ENCODE measurements at regions not wholly inside any gene's neighbourhood (a gene's known extent, or its start where the extent isn't known, plus 50 kb on each side); places are given as distances from the start of the nearest gene placed in this dataset.

GRCh38 chr4:120207021-120207420 lies 140.4 kb upstream of the MAD2L1 start:
- Histone ChIP-seq H3K9ac (ENCODE audit: extremely low read depth, insufficient read length, low read length) (no peak overlapping the region), H4K20me1 (ENCODE audit: control insufficient read depth, insufficient read depth, insufficient read length) (no peaks in the 10 kb centered on the region), H3K4me1 (ENCODE audit: insufficient read depth, low read length) (no peaks in the 10 kb centered on the region; the same call in 1 of the 2 replicates), H3K14ac (ENCODE audit: insufficient read depth, low read length) (no peak overlapping the region), H3K27me3 (ENCODE audit: insufficient read depth, low read length) (no peaks in the 10 kb centered on the region), H3K23me2 (ENCODE audit: insufficient read length, low read depth, low read length, poor library complexity, severe bottlenecking) (no peaks in the 10 kb centered on the region), H3K56ac (ENCODE audit: insufficient read length, low read depth, low read length) (no peak overlapping the region), H3K18ac (ENCODE audit: insufficient read length, low read depth, low read length) (no peak overlapping the region), H3K4ac (ENCODE audit: low read depth, low read length) (no peak overlapping the region), H3K79me1 (ENCODE audit: insufficient read depth, low read depth, low read length, poor library complexity, severe bottlenecking) (no peaks in the 10 kb centered on the region), H2BK20ac (ENCODE audit: low read depth, low read length, poor library complexity, severe bottlenecking) (no peak overlapping the region), H3K9me3 (ENCODE audit: control insufficient read depth, low read depth, low read length) (no peaks in the 10 kb centered on the region), H2BK5ac (ENCODE audit: insufficient read length, low read length) (no peak overlapping the region), H4K91ac (ENCODE audit: insufficient read length, low read depth, low read length) (no peak overlapping the region), H3K27ac (ENCODE audit: insufficient read length, low read depth, low read length) (no peak overlapping the region), H3K23ac (ENCODE audit: insufficient read length, low read depth, low read length) (no peak overlapping the region), H3K79me2 (ENCODE audit: insufficient read depth, low read length) (no peaks in the 10 kb centered on the region), H4K5ac (ENCODE audit: insufficient read length, low read depth, low read length) (no peak overlapping the region), H4K8ac (replicated peaks; ENCODE audit: insufficient read length, low read depth, low read length) (no peak overlapping the region), H2AFZ (ENCODE audit: low read length) (no peak overlapping the region), H2BK12ac (ENCODE audit: insufficient read length, low read depth, low read length) (no peak overlapping the region), H3K4me2 (ENCODE audit: insufficient read depth, insufficient read length, low read length) (no peak overlapping the region), H2BK15ac (ENCODE audit: low read depth, low read length) (no peak overlapping the region), H2BK120ac (ENCODE audit: low read depth, low read length, poor library complexity, severe bottlenecking) (no peak overlapping the region), H3T11ph (ENCODE audit: low read length) (no peak overlapping the region), H2AK5ac (ENCODE audit: insufficient read length, low read length) (no peak overlapping the region)
- H3K4me3 Mint-ChIP-seq = no peak overlapping the region
- TF ChIP-seq CTCF (conservative IDR thresholded peaks at IDR 0.05) = no peak
- H3K36me3 Mint-ChIP-seq (ENCODE audit: insufficient read depth in 1 of 3, low read depth in 3 of 3) = peaks cover 0 to 13% (median 0%) of the 10 kb centered on the region in 3 experiments; a peak in 2 of 7 replicates
- no CpG with 5 or more reads among the region's 3 CpGs for WGBS (ENCODE audit: extremely low coverage, insufficient read length, low lambda C conversion rate)
- no peak overlapping the region for H3K27ac Mint-ChIP-seq
- peaks cover 3 to 7% of the 10 kb centered on the region in 2 experiments; a peak in 4 of 5 replicates for H3K9me3 Mint-ChIP-seq
- no peaks in the 10 kb centered on the region; the same call in 1 of the 2 replicates for H3K27me3 Mint-ChIP-seq (ENCODE audit: low read depth)
- H3K4me1 Mint-ChIP-seq = peaks cover 7 to 8% of the 10 kb centered on the region in 2 experiments
- DNase-seq = no peak

Data from H9 (cell line).